ENCODE measurements at regions not wholly inside any gene's neighbourhood (a gene's known extent, or its start where the extent isn't known, plus 50 kb on each side); places are given as distances from the start of the nearest gene placed in this dataset.
A peak's percentile ranks its signal among the peaks of the same experiment; 100 is the strongest.

DNA sequence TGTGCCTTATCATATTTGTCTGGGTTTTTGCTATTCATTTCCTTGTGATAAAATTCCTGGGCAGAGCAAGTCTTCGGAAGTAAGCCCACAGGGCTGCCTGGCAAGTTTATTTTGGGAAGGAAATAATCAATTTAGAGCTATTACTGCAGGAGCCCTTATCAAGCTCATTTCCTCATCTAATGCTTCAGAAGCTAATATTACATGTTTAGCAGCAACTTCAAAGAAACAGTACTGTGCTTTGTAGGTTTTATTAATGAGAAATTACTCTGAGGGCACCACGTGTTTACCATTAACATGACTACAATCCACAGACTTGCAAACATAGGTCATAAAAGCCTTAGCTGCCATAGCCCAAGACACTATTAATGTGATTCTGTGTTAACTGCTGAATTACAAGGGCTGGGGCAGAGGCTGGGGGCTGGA, 540.0 kb downstream of the SPRY1 start:
- Histone ChIP-seq H3K27me3 (replicated peaks in 1 of 7) (no peaks in the 10 kb centered on the region), H3K4me1 (peaks cover 0 to 17% (median 0%) of the 10 kb centered on the region in 6 donors), H3K36me3 (no peaks in the 10 kb centered on the region), H3K27ac (peak overlapping the region in 2 of 8 donors; percentile 9 to 39), H3K9me3 (no peaks in the 10 kb centered on the region), H3K4me3 (no peak overlapping the region)
- intact Hi-C loops (cut with DNase I; ENCODE audit: low total_unique reads): no loop called here
- WGBS, 5 donors: 16 to 50% (median 24%) methylated on average over 2 of the region's 2 CpGs
- no peak for TF ChIP-seq POLR2A (IDR thresholded peaks at IDR 0.05)
- no peak for TF ChIP-seq POLR2AphosphoS5 (IDR thresholded peaks at IDR 0.05)
- TF ChIP-seq, protein P1, sequence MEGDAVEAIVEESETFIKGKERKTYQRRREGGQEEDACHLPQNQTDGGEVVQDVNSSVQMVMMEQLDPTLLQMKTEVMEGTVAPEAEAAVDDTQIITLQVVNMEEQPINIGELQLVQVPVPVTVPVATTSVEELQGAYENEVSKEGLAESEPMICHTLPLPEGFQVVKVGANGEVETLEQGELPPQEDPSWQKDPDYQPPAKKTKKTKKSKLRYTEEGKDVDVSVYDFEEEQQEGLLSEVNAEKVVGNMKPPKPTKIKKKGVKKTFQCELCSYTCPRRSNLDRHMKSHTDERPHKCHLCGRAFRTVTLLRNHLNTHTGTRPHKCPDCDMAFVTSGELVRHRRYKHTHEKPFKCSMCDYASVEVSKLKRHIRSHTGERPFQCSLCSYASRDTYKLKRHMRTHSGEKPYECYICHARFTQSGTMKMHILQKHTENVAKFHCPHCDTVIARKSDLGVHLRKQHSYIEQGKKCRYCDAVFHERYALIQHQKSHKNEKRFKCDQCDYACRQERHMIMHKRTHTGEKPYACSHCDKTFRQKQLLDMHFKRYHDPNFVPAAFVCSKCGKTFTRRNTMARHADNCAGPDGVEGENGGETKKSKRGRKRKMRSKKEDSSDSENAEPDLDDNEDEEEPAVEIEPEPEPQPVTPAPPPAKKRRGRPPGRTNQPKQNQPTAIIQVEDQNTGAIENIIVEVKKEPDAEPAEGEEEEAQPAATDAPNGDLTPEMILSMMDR (IDR thresholded peaks at IDR 0.05 in 8 of 11, conservative IDR thresholded peaks at IDR 0.05 in 3 of 11): no peak
- no peak for DNase-seq

DNA sequence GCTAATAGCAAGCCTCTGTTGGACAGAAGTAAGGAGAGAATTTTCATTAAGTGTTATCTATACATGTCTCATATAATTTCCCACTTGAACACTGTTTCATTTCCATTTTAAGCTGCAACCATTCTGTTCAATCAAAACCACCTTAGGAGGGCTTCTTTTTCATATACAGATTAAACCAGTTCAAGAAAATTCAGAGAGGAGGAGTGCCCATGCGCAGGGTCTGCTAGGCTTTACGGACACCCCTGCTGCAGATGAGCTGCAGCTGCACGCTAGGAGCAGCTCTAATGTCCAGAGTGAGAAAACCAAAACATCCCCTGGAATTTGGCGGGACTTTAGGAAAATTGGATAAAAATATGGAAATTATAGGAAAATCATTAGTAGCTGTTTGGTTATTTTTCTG, 541.0 kb downstream of the SPRY1 start:
- Histone ChIP-seq H3K9me3 (no peaks in the 10 kb centered on the region), H3K27me3 (replicated peaks in 1 of 7) (no peaks in the 10 kb centered on the region), H3K36me3 (no peaks in the 10 kb centered on the region), H3K27ac (no peak overlapping the region), H3K4me3 (no peak overlapping the region), H3K4me1 (peaks cover 0 to 17% (median 0%) of the 10 kb centered on the region in 6 donors)
- no peak for TF ChIP-seq POLR2A (IDR thresholded peaks at IDR 0.05)
- TF ChIP-seq, protein P1 (IDR thresholded peaks at IDR 0.05 in 8 of 11, conservative IDR thresholded peaks at IDR 0.05 in 3 of 11): no peak
- TF ChIP-seq POLR2AphosphoS5 (IDR thresholded peaks at IDR 0.05): no peak
- DNase-seq: no peak
- intact Hi-C loops (cut with DNase I; ENCODE audit: low total_unique reads): no loop called here
- WGBS, 5 donors: 93 to 99% (median 96%) methylated on average over 4 of the region's 4 CpGs

DNA sequence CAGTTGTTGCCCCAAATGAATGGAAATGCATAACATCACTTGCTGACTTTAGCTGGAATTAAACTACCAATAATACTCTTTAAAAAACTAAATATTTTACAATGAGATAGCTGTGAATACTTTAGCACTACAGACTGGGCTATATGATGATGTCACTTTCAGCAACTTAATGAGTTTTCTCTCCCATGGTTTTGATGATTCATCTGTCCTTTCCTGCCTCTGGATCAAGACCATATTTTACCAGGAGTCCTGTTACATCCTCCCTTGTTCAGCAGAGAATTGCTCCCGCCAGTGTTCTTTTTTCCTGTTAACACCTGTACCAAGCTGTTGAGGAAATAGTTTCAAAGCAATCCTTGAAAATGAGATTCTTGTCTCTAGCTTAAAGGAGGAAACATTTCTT, 543.0 kb downstream of the SPRY1 start:
- no peak overlapping the region for H3K27ac ChIP-seq
- WGBS, 5 donors: 67 to 84% (median 79%) methylated on average over 1 of the region's 1 CpG
- no peaks in the 10 kb centered on the region for H3K27me3 ChIP-seq (replicated peaks in 1 of 7)
- no peak overlapping the region for H3K4me3 ChIP-seq
- H3K9me3 ChIP-seq: no peaks in the 10 kb centered on the region
- no peak for DNase-seq
- intact Hi-C loops (cut with DNase I; ENCODE audit: low total_unique reads): no loop called here
- TF ChIP-seq, protein P1 (IDR thresholded peaks at IDR 0.05 in 8 of 11, conservative IDR thresholded peaks at IDR 0.05 in 3 of 11): no peak
- TF ChIP-seq POLR2A (IDR thresholded peaks at IDR 0.05): no peak
- TF ChIP-seq POLR2AphosphoS5 (IDR thresholded peaks at IDR 0.05): no peak
- no peaks in the 10 kb centered on the region for H3K36me3 ChIP-seq
- peaks cover 0 to 17% (median 0%) of the 10 kb centered on the region in 6 donors for H3K4me1 ChIP-seq

DNA sequence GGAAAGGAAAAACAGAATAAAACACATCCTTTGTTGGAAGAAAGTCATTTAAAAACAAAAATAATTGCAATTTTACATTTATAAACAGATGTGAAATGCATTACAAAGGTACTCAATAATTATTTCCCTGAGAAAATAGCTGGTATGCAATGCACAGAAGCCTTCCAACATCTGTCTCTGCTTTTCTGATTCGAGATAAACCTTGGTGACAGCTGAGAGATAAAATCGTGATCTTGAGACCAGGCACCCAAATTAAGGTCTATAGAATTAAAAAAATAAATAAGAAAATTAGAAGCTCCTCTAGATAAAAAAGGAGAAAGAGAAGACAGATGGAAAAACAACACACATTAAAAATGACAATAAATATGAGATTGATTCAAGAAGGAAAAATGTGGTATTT, 544.0 kb downstream of the SPRY1 start:
- H3K27ac ChIP-seq: no peak overlapping the region
- H3K4me3 ChIP-seq: no peak overlapping the region
- TF ChIP-seq, protein P1 (IDR thresholded peaks at IDR 0.05 in 8 of 11, conservative IDR thresholded peaks at IDR 0.05 in 3 of 11): no peak
- TF ChIP-seq POLR2A (IDR thresholded peaks at IDR 0.05) (no peak), POLR2AphosphoS5 (IDR thresholded peaks at IDR 0.05) (no peak)
- H3K9me3 ChIP-seq: no peaks in the 10 kb centered on the region
- H3K4me1 ChIP-seq: peaks cover 0 to 17% (median 0%) of the 10 kb centered on the region in 6 donors
- 73 to 89% (median 75%) methylated on average over 2 of the region's 2 CpGs for WGBS, 5 donors
- H3K27me3 ChIP-seq (replicated peaks in 1 of 7): no peaks in the 10 kb centered on the region
- H3K36me3 ChIP-seq: no peaks in the 10 kb centered on the region
- intact Hi-C loops (cut with DNase I; ENCODE audit: low total_unique reads): no loop called here
- no peak for DNase-seq
